Osteocyte (in vitro differentiated cells): ENCODE measurements at regions not wholly inside any gene's neighbourhood (a gene's known extent, or its start where the extent isn't known, plus 50 kb on each side); places are given as distances from the start of the nearest gene placed in this dataset.

Experiments used
- DNase-seq: peaks from one replicate; pipeline ENCODE4 v3.0.0; 2021; ENCODE audit warnings: mixed read lengths; ENCODE audit not compliant: unreplicated experiment; ENCODE audit errors: extremely low spot score
- H3K27ac Mint-ChIP-seq: one replicate; pipeline ENCODE4 v1.8.0; 2021; ENCODE audit warnings: mild to moderate bottlenecking, mixed read lengths; ENCODE audit not compliant: unreplicated experiment
- H3K27me3 Mint-ChIP-seq: one replicate; pipeline ENCODE4 v1.8.0; 2021; ENCODE audit warnings: mixed read lengths; ENCODE audit not compliant: unreplicated experiment
- H3K36me3 Mint-ChIP-seq: one replicate; pipeline ENCODE4 v1.8.0; 2021; ENCODE audit warnings: mixed read lengths; ENCODE audit not compliant: unreplicated experiment
- H3K4me1 Mint-ChIP-seq: one replicate; pipeline ENCODE4 v1.8.0; 2021; ENCODE audit warnings: mixed read lengths; ENCODE audit not compliant: unreplicated experiment
- H3K4me3 Mint-ChIP-seq: one replicate; pipeline ENCODE4 v1.8.0; 2021; ENCODE audit warnings: mild to moderate bottlenecking, moderate library complexity, mixed read lengths; ENCODE audit not compliant: unreplicated experiment
- H3K9me3 Mint-ChIP-seq: one replicate; pipeline ENCODE4 v1.8.0; 2021; ENCODE audit warnings: mixed read lengths; ENCODE audit not compliant: unreplicated experiment
- CTCF ChIP-seq: fragments of 200-600 bp; sonication (generic); IDR thresholded peaks from 2 replicates; pipeline ENCODE4 v1.5.0; 2021; ENCODE audit warnings: antibody characterized with exemption, mild to moderate bottlenecking, moderate library complexity

- no peak overlapping the region for H3K27ac Mint-ChIP-seq
- no peak for TF ChIP-seq CTCF
- no peaks in the 10 kb centered on the region for H3K27me3 Mint-ChIP-seq
- H3K9me3 Mint-ChIP-seq = no peaks in the 10 kb centered on the region
- DNase-seq = no peak
- peaks cover 31% of the 10 kb centered on the region for H3K4me1 Mint-ChIP-seq
- no peak overlapping the region for H3K4me3 Mint-ChIP-seq
- no peaks in the 10 kb centered on the region for H3K36me3 Mint-ChIP-seq
Measured at GRCh38 chr12:75892731-75893408, 138.7 kb downstream of the PHLDA1 start.

GRCh38 chr12:75891072-75891471, 140.5 kb downstream of the PHLDA1 start:
- no peak for TF ChIP-seq CTCF
- Mint-ChIP-seq H3K4me1 (peaks cover 34% of the 10 kb centered on the region), H3K36me3 (no peaks in the 10 kb centered on the region), H3K27me3 (peaks cover 3% of the 10 kb centered on the region), H3K27ac (no peak overlapping the region), H3K9me3 (no peaks in the 10 kb centered on the region), H3K4me3 (no peak overlapping the region)
- DNase-seq = no peak

- H3K27ac Mint-ChIP-seq = no peak overlapping the region
- H3K4me3 Mint-ChIP-seq = no peak overlapping the region
- peaks cover 3% of the 10 kb centered on the region for H3K27me3 Mint-ChIP-seq
- peaks cover 34% of the 10 kb centered on the region for H3K4me1 Mint-ChIP-seq
- no peaks in the 10 kb centered on the region for H3K9me3 Mint-ChIP-seq
- DNase-seq = no peak
- TF ChIP-seq CTCF = no peak
- no peaks in the 10 kb centered on the region for H3K36me3 Mint-ChIP-seq
Measured at GRCh38 chr12:75890660-75891059, 140.9 kb downstream of the PHLDA1 start.

- peaks cover 34% of the 10 kb centered on the region for H3K4me1 Mint-ChIP-seq
- H3K36me3 Mint-ChIP-seq = no peaks in the 10 kb centered on the region
- peaks cover 3% of the 10 kb centered on the region for H3K27me3 Mint-ChIP-seq
- no peak overlapping the region for H3K27ac Mint-ChIP-seq
- TF ChIP-seq CTCF = no peak
- no peak for DNase-seq
- no peak overlapping the region for H3K4me3 Mint-ChIP-seq
- no peaks in the 10 kb centered on the region for H3K9me3 Mint-ChIP-seq
Measured at GRCh38 chr12:75890141-75890540, 141.4 kb downstream of the PHLDA1 start.

- H3K9me3 Mint-ChIP-seq = no peaks in the 10 kb centered on the region
- H3K36me3 Mint-ChIP-seq = no peaks in the 10 kb centered on the region
- H3K27ac Mint-ChIP-seq = peak overlapping the region; percentile 68
- H3K4me3 Mint-ChIP-seq = peak overlapping the region; percentile 52
- DNase-seq = no peak
- no peak for TF ChIP-seq CTCF
- H3K4me1 Mint-ChIP-seq = peaks cover 34% of the 10 kb centered on the region
- peaks cover 9% of the 10 kb centered on the region for H3K27me3 Mint-ChIP-seq
Measured at GRCh38 chr12:75888874-75889613, 142.5 kb downstream of the PHLDA1 start.
